ENCODE measurements at regions not wholly inside any gene's neighbourhood (a gene's known extent, or its start where the extent isn't known, plus 50 kb on each side); places are given as distances from the start of the nearest gene placed in this dataset.

GRCh38 chr1:244316986-244317655 lies 134.6 kb downstream of the ADSS2 start:
- ATAC-seq = no peak; the same call in 1 of the 3 replicates
- TF ChIP-seq ZNF8 (CRISPR knock-in tag; IDR thresholded peaks at IDR 0.05) = no peak
- no peak for TF ChIP-seq TOX (CRISPR knock-in tag; IDR thresholded peaks at IDR 0.05; ENCODE audit: borderline replicate concordance)
- no peak for TF ChIP-seq TCF4 (CRISPR knock-in tag; IDR thresholded peaks at IDR 0.05; ENCODE audit: borderline replicate concordance)
- no peak for TF ChIP-seq ZFP30 (CRISPR knock-in tag; IDR thresholded peaks at IDR 0.05)
- no peak for TF ChIP-seq SNAI2 (CRISPR knock-in tag; IDR thresholded peaks at IDR 0.05)
- TF ChIP-seq CREB5 (CRISPR knock-in tag; IDR thresholded peaks at IDR 0.05; ENCODE audit: low read depth) = no peak
- no peak for TF ChIP-seq BACH2 (CRISPR knock-in tag; IDR thresholded peaks at IDR 0.05; ENCODE audit: borderline replicate concordance)
- no peak for TF ChIP-seq ZNF565 (CRISPR knock-in tag; conservative IDR thresholded peaks at IDR 0.05; ENCODE audit: low read depth)
- TF ChIP-seq ISL1 (CRISPR knock-in tag; IDR thresholded peaks at IDR 0.05) = no peak
- TF ChIP-seq GLIS3 (CRISPR knock-in tag; IDR thresholded peaks at IDR 0.05) = no peak
- TF ChIP-seq CSRNP3 (CRISPR knock-in tag; IDR thresholded peaks at IDR 0.05) = no peak
- no peak for TF ChIP-seq PATZ1 (CRISPR knock-in tag; IDR thresholded peaks at IDR 0.05; ENCODE audit: borderline replicate concordance)
- TF ChIP-seq ESRRG (CRISPR knock-in tag; IDR thresholded peaks at IDR 0.05) = no peak
- TF ChIP-seq ZC3H10 (CRISPR knock-in tag; IDR thresholded peaks at IDR 0.05) = no peak
- TF ChIP-seq RARB (CRISPR knock-in tag; IDR thresholded peaks at IDR 0.05) = no peak

GRCh38 chr1:244318078-244318477 lies 133.6 kb downstream of the ADSS2 start:
- no peak for ATAC-seq
- no peak for TF ChIP-seq ZC3H10 (CRISPR knock-in tag; IDR thresholded peaks at IDR 0.05)
- TF ChIP-seq POU6F1 (CRISPR knock-in tag; IDR thresholded peaks at IDR 0.05; ENCODE audit: borderline replicate concordance, low read depth) = no peak
- no peak for TF ChIP-seq CSRNP3 (CRISPR knock-in tag; IDR thresholded peaks at IDR 0.05)
- TF ChIP-seq TOX (CRISPR knock-in tag; IDR thresholded peaks at IDR 0.05; ENCODE audit: borderline replicate concordance) = no peak
- no peak for TF ChIP-seq ZFP30 (CRISPR knock-in tag; IDR thresholded peaks at IDR 0.05)
- TF ChIP-seq ISL1 (CRISPR knock-in tag; IDR thresholded peaks at IDR 0.05) = no peak
- TF ChIP-seq OSR1 (CRISPR knock-in tag; IDR thresholded peaks at IDR 0.05) = no peak

- no peak for ATAC-seq
- TF ChIP-seq ZFP3 (CRISPR knock-in tag; IDR thresholded peaks at IDR 0.05) = no peak
- no peak for TF ChIP-seq PPARA (CRISPR knock-in tag; IDR thresholded peaks at IDR 0.05; ENCODE audit: borderline replicate concordance)
- TF ChIP-seq OSR1 (CRISPR knock-in tag; IDR thresholded peaks at IDR 0.05) = no peak
- TF ChIP-seq ZNF565 (CRISPR knock-in tag; conservative IDR thresholded peaks at IDR 0.05; ENCODE audit: low read depth) = no peak
- TF ChIP-seq ARNTL (CRISPR knock-in tag; IDR thresholded peaks at IDR 0.05; ENCODE audit: borderline replicate concordance, low read depth) = no peak
- TF ChIP-seq CSRNP3 (CRISPR knock-in tag; IDR thresholded peaks at IDR 0.05) = no peak
- TF ChIP-seq CSDC2 (CRISPR knock-in tag; IDR thresholded peaks at IDR 0.05) = no peak
- TF ChIP-seq PATZ1 (CRISPR knock-in tag; IDR thresholded peaks at IDR 0.05; ENCODE audit: borderline replicate concordance) = no peak
Measured at GRCh38 chr1:244318512-244318911, 133.2 kb downstream of the ADSS2 start.

Measured in SK-N-SH treated with all-trans-retinoic acid at 6 μM for 48 hours (cell line).